ENCODE measurements at regions not wholly inside any gene's neighbourhood (a gene's known extent, or its start where the extent isn't known, plus 50 kb on each side); places are given as distances from the start of the nearest gene placed in this dataset.

- DNase-seq: no peak
Measured at GRCh38 chr3:24773798-24774197, 279.1 kb upstream of the THRB start.

GRCh38 chr3:24780991-24781390 lies 286.3 kb upstream of the THRB start:
- no peak for DNase-seq

DNA sequence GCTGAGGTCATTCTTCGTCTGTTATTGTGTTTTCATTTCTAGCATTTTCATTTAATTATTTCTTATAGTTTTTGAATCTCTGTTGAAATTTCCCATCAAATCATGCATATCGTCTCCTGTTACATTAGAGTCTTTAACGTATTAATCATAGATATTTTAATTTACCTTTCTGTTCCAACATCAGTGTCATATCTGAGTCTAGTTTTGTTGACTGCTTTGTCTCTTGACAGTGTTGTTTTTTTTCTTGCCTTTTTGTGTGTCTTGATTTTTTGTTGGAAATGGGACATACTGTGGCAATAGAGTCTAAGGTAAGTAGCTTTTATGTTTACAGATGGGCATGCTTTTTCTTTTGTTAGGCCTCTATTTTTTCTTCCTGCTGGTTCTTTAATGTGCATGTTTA lies 286.8 kb upstream of the THRB start:
- DNase-seq: no peak

GRCh38 chr3:24793896-24794295 lies 299.2 kb upstream of the THRB start:
- no peak for DNase-seq

GRCh38 chr3:24802614-24803013 lies 308.0 kb upstream of the THRB start:
- no peak for DNase-seq

DNA sequence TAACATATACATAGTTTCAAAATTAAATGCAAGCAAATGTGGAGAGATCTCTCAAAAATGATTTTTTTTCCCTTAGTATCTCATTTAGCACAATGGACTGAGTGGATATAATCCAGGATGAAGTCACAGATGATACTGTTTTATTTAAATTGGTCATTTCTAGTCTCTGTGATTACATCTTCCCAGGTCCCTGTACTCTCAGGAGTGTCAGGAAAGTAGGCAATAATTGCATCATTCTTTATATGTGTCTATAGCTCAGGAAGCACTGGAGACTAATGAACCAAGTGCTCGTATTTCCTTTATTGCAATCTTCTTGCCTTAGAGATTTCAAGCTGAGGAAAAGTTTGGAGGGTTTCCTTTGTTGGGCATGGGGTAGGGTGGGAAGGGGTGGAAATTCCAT lies 309.4 kb upstream of the THRB start:
- no peak for DNase-seq

- no peak for DNase-seq
Measured at GRCh38 chr3:24810881-24811280, 316.2 kb upstream of the THRB start.

DNA sequence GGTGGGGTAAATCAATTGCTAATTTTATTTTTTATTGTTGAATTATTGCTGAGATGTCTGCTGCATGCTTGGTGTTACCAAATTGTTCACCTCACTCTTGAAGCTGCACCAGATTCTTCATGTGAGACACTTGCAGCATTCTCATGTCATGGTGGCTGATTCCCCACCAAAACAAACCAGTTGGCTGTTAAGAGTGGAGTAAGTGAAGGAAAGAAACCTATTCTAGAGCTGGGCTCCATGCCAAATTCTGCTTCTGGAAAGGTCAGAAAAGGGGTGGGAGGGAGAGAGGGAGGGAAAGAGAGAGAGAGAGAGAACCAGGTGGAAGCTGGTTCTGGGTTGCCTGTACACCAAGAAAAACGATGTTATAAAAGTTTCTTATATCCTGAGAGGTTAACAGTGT lies 317.5 kb upstream of the THRB start:
- DNase-seq: no peak

DNA sequence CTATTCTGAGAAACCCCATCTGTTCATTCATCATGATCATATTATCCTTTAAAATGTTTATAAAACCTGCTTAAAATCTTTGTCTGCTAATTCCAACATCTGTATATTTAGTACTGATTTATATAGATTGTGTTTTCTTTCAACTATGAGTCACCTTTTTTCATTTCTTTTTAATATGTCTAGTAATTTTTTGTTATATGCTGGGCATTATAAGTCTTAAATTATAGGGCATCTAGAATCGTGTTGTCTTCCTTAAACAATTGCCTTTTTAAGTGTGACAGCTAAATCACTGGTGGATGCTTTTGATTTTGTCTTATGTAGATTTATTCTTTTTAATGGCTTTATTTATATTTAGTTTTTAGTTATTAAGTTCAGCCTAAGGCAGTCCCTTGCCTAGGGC lies 323.4 kb upstream of the THRB start:
- no peak for DNase-seq

- DNase-seq: no peak
Measured at GRCh38 chr3:24828011-24828410, 333.4 kb upstream of the THRB start.

GRCh38 chr3:24828551-24828950 lies 333.9 kb upstream of the THRB start:
- no peak for DNase-seq

- no peak for DNase-seq
Measured at GRCh38 chr3:24829011-24829581, 334.4 kb upstream of the THRB start.

- DNase-seq: no peak
Measured at GRCh38 chr3:24829629-24830229, 335.1 kb upstream of the THRB start.

DNA sequence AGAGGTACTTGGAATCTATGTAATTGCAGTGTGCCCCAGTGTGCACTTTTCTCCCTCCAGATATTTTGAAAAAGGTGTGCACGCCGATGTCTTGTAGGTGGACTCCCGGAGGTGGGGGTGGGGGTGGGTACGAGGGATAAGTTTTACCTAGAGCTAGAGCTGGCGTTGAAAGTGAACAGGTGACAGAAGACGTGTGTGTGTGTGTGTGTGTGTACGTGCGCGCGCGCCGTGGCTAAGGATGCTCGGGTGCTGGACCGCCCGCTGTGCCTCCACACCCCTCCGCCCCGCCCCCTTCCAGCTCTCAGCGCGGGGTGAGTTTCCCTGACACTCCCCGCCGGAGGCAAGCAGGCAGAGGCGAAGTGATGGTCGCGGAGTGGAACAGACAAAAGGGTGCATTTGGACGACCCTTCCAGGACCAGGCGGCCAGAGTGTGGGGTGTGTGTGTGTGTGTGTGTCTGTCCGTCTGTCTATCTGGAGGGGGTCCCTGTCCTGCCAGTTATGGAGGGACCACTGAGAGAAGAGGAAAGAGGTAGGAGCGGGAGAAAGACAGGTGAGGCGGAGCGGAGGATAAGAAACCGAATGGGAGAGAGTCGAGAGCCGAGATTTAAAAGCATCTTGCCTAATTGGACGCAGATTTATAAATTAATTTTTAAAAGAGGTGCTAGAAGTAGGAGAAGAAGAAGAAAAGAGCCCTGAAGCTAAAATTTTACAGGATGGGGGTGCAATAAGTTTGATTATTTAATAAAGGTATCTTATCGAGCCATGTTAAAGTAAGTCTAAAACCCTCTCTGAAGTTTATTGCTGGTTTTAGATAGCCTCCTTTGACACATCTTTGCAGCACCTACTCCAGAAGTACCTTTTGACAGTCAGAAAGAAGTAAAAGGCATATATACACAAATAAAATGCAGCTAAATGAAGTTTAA lies 335.8 kb upstream of the THRB start:
- no peak for DNase-seq

DNA sequence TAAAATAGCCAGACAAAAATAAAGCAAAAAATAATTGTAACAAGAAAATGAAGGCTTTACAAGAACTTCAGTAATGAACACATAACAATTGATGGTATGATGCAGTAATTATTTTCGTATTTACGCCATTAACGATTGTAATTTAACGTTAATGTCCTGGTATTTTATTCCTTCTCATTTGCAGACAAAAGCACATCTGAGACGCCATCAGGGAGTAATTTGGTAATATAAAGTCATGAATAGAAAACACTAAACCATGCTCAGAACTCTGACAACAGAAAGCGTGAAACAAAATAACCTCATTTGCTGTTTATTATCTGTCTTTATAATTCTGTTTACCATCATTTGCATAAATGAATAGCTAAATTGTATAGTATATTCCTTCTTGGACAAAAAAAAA lies 336.6 kb upstream of the THRB start:
- DNase-seq: no peak

GRCh38 chr3:24832891-24833290 lies 338.2 kb upstream of the THRB start:
- no peak for DNase-seq

- no peak for DNase-seq
Measured at GRCh38 chr3:24834442-24834841, 339.8 kb upstream of the THRB start.

- DNase-seq: no peak
Measured at GRCh38 chr3:24835510-24835909, 340.9 kb upstream of the THRB start.

GRCh38 chr3:24837601-24838000 lies 343.0 kb upstream of the THRB start:
- no peak for DNase-seq

GRCh38 chr3:24838533-24838932 lies 343.9 kb upstream of the THRB start:
- DNase-seq: no peak

DNA sequence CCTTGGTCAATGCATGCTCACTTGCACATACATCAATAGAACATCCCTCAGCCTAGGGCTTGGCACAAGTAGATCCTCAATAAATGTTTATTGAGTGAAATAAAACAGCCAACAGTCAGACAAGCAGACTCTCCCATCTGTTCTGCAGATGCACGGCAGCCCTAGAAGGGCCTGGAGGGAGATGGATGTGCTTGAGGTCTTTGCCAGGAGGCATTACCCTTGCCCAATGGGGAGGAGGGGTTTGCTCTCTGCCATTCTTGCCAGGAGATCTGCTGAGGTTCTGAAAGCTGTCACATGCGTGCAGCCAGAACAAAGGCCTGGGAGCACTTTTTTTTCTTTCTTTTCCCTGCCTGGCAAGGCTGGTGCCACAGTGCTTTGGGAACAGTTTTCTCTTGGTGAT lies 349.3 kb upstream of the THRB start:
- DNase-seq: no peak

GRCh38 chr3:24845524-24846155 lies 351.0 kb upstream of the THRB start:
- DNase-seq: no peak

DNA sequence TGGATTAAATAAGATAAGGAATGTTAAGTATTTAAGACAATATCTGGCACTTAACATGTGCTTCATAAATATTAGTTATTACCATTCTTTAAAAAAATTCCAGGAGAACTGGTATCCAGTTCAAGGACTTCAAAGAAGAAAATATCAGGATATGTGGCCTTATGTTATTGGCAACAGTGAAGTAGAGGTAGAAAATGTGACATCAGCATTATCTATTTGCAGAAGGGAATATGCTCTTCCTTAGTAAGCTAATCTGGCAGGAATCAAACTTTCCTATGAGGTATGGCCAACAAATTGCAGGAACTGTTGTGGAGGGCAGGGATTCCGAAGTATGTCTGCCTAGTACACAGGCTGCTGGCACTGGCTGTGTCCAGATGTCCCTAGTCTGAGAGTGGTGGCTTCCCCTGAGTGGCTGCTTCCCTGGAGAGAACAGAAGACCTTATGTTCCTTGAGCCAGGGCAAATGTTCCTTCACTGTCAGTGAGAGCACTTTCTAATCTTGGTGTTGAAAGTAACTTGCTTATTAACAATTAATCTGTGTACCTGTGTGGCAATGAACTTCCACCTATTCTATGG lies 351.7 kb upstream of the THRB start:
- DNase-seq: no peak

All from CD4-positive, alpha-beta T cell treated with Interferon gamma for 1 hour (primary cell).